ENCODE measurements at regions not wholly inside any gene's neighbourhood (a gene's known extent, or its start where the extent isn't known, plus 50 kb on each side); places are given as distances from the start of the nearest gene placed in this dataset.

DNA sequence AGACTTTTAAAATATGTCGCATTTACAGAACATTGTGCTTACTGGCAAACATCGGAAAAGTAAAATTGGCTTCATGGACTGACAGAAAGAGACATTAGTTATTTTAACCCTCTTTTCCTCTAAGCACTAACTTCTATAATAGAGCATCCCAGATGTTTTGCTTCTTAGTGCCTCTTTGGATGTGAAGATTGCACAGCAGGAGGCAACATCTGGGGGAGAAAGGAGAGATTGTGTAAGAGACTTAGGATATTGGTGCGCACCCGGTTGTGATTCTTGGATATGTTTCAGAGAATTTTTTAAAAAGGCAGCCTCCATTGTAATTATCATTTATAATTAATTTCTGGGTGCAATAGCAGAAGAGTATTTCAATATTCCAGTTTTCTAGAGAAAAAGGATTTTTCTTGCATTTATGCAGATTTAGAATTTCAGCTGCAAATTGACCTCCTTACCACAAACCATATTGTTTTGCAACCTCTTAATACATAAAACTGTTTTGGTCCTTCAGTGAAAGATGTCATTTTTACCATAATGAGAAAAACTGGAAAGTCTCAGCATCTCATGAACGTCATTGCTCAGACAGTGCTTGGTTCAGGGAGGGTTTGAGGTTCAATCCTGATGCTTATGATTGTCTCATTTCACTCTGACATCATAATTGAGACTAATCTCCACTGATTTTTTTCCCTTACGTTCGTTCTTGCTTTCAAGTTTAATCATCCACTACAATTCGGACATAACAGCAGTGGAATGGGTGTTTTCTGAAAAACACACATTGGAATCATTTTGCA, 404.3 kb downstream of the ZNF521 start:
- no peaks in the 10 kb centered on the region for H3K36me3 Mint-ChIP-seq
- H3K4me3 Mint-ChIP-seq: no peak overlapping the region
- no peak overlapping the region for H3K27ac Mint-ChIP-seq
- no peaks in the 10 kb centered on the region for H3K4me1 Mint-ChIP-seq (ENCODE audit: low read depth)
- H3K9me3 Mint-ChIP-seq (ENCODE audit: low read depth): no peaks in the 10 kb centered on the region
- H3K27me3 Mint-ChIP-seq: no peaks in the 10 kb centered on the region

DNA sequence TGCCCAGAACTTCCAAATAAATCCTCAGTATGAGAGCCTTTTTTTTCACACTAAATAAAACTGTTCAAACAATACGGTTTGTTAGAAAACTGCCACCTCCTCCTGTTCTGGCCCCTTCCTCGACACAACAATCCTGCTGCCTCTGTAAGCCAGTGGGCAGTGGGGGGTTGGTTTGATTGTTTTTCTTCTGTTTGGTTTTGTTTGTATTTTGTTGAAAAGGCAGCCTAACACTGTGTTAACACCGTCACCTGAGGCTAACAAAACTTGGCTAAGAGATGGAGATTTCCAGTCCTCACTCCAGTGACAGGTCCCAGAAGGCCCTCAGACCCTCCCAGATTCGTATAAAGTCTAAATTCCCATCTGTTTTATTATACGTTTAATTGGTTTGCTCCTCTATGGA, 402.1 kb downstream of the ZNF521 start:
- no peaks in the 10 kb centered on the region for H3K9me3 Mint-ChIP-seq (ENCODE audit: low read depth)
- no peaks in the 10 kb centered on the region for H3K27me3 Mint-ChIP-seq
- H3K36me3 Mint-ChIP-seq: no peaks in the 10 kb centered on the region
- no peak overlapping the region for H3K27ac Mint-ChIP-seq
- no peaks in the 10 kb centered on the region for H3K4me1 Mint-ChIP-seq (ENCODE audit: low read depth)
- H3K4me3 Mint-ChIP-seq: no peak overlapping the region

DNA sequence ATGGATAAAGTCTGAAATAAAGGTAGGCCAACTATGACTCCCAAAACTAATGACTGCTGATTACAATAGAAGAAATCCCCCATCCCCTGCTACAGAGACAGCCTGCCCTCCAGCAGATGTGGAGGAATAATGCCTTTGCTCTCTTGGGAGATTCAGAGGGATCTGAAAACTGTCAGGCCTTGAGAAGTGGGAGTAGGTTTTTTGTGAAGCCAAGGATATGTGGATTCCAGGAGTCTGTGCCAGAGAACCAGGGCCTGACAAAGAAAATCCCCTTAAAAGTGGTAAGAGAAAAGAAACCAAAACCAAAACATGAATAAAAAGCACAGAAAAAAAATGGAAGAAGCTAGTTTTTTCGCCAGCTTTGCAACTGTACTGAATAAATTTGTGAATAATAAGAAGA, 397.6 kb downstream of the ZNF521 start:
- no peak overlapping the region for H3K4me3 Mint-ChIP-seq
- H3K4me1 Mint-ChIP-seq (ENCODE audit: low read depth): no peaks in the 10 kb centered on the region
- H3K9me3 Mint-ChIP-seq (ENCODE audit: low read depth): no peaks in the 10 kb centered on the region
- H3K27ac Mint-ChIP-seq: no peak overlapping the region
- H3K36me3 Mint-ChIP-seq: no peaks in the 10 kb centered on the region
- no peaks in the 10 kb centered on the region for H3K27me3 Mint-ChIP-seq

DNA sequence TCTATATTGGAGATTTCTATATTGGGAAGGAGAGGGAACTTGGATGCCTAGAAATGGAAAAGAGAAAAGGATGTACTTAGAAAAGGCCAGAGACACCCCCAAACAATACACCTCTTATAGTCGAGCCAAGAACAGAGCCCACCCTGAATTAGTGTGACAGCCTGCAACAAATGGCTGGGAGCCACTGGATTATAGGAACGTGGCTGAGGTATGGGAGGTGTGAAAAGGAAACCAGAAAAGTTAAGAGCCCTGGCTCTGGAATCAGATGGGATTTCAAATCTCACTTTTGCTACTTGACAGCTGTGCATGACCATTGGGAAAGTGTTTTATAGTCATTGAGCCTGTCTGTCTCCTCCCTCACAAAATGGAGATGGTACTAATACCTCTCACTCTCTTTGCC, 394.0 kb downstream of the ZNF521 start:
- Mint-ChIP-seq H3K27me3 (peaks cover 2% of the 10 kb centered on the region), H3K27ac (no peak overlapping the region), H3K36me3 (no peaks in the 10 kb centered on the region), H3K9me3 (ENCODE audit: low read depth) (no peaks in the 10 kb centered on the region), H3K4me3 (no peak overlapping the region), H3K4me1 (ENCODE audit: low read depth) (no peaks in the 10 kb centered on the region)

DNA sequence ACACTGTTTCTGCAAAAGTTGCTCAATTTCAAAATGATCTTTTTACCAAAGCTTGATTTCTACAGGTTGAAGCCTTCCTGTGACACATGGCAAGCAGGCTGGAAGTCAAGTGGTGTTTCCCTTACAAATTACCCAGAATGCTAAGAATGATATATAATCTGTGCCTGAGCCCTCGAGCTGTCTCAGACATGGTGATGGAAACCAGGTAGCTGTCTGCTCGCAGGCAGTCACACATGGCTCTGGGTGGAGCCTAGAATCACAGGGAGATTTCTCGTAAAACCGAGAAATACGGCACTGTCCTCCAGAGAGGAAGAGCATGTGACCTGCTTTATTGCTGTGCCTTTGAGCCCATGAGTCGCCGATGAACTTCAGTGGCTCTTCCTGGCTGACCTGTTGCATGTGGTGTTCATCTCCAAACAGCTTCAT, 392.9 kb downstream of the ZNF521 start:
- Mint-ChIP-seq H3K27me3 (peaks cover 2% of the 10 kb centered on the region), H3K4me1 (ENCODE audit: low read depth) (no peaks in the 10 kb centered on the region), H3K27ac (no peak overlapping the region), H3K36me3 (no peaks in the 10 kb centered on the region), H3K4me3 (no peak overlapping the region), H3K9me3 (ENCODE audit: low read depth) (no peaks in the 10 kb centered on the region)

DNA sequence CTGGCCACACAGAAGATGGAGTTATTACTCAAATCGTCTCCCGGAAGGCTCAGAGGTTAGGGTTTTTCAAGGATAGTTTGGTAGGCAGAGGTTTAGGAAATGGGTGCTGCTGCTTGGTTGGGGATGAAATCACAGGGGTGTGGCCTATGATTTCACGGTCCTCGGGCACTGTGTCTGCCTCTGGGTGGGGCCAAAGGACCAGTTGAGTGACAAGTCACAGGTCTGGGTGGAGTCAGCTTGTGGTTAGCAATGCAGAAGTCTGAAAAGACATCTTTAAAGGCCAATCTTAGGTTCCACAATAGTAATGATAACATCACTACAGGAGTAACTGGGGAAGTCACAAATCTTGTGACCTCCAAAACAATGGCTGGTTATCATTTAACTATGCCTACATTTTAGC, 387.8 kb downstream of the ZNF521 start:
- peaks cover 2% of the 10 kb centered on the region for H3K27me3 Mint-ChIP-seq
- no peak overlapping the region for H3K4me3 Mint-ChIP-seq
- H3K4me1 Mint-ChIP-seq (ENCODE audit: low read depth): no peaks in the 10 kb centered on the region
- no peak overlapping the region for H3K27ac Mint-ChIP-seq
- H3K9me3 Mint-ChIP-seq (ENCODE audit: low read depth): no peaks in the 10 kb centered on the region
- H3K36me3 Mint-ChIP-seq: no peaks in the 10 kb centered on the region

DNA sequence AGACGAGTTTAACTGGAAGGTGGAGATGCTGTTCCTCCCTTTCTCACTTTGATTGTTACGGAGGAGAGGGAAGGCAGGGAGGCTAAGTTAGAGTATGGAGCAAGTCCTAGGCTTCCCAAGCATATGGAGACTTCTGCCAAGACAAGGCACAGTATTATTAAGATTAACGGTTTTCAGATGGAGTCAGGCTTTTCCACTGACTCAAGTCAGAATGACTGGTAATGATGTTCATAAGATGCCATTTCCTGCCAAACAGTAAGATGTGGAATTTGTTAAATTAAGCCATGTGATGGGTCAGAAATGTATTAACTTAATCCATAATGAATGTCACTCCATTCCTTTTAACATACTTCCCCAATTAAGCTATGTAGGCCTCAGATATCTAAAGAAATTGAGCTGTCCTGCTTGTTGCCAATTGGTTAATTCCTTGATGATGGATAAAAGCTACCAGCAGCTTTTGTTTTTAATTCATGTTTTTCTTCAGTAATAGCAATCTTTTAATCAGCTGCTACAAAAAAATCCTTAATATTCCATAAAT, 383.7 kb downstream of the ZNF521 start:
- Mint-ChIP-seq H3K4me3 (no peak overlapping the region), H3K9me3 (ENCODE audit: low read depth) (no peaks in the 10 kb centered on the region), H3K27me3 (no peaks in the 10 kb centered on the region), H3K27ac (no peak overlapping the region), H3K4me1 (ENCODE audit: low read depth) (no peaks in the 10 kb centered on the region), H3K36me3 (no peaks in the 10 kb centered on the region)

DNA sequence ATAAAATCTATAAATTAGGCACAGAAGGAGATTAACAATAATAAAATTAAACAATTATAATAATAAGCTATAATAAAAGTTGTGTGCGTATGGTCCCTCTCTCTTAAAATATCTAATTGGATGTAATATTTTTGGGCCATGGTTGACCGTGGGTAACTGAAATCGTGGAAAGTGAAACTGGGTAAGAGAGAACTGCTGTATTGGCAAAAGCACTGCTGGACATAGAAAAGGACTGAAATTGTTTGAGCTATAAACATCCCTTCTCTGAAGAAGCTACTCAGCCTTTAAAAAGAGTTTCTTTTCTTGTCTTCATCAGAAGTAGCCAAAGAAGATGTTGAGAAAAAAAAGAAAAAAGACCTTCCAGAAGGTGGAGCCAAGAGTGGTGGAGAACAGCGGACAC, 379.4 kb downstream of the ZNF521 start:
- Mint-ChIP-seq H3K4me3 (no peak overlapping the region), H3K36me3 (no peaks in the 10 kb centered on the region), H3K9me3 (ENCODE audit: low read depth) (no peaks in the 10 kb centered on the region), H3K27me3 (no peaks in the 10 kb centered on the region), H3K4me1 (ENCODE audit: low read depth) (no peaks in the 10 kb centered on the region), H3K27ac (no peak overlapping the region)

DNA sequence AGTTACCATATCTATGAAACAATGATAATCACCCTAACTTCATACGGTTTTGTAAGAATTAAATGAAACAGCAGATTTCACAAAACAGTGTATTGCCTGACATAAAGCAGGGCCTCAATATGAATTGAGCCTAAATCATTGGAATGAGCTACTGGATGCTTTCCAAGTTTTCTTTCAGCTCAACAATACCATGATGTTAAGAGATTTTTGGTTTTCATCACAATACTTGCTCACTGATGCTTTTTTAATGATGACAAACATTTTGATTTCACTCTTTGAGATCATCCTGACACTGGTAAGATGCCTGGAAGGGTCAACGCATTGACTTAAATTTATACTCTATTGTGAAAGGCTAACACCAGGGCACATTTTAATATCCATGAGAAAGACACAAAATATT, 377.5 kb downstream of the ZNF521 start:
- Mint-ChIP-seq H3K27me3 (no peaks in the 10 kb centered on the region), H3K4me1 (ENCODE audit: low read depth) (no peaks in the 10 kb centered on the region), H3K27ac (no peak overlapping the region), H3K9me3 (ENCODE audit: low read depth) (no peaks in the 10 kb centered on the region), H3K4me3 (no peak overlapping the region), H3K36me3 (no peaks in the 10 kb centered on the region)

DNA sequence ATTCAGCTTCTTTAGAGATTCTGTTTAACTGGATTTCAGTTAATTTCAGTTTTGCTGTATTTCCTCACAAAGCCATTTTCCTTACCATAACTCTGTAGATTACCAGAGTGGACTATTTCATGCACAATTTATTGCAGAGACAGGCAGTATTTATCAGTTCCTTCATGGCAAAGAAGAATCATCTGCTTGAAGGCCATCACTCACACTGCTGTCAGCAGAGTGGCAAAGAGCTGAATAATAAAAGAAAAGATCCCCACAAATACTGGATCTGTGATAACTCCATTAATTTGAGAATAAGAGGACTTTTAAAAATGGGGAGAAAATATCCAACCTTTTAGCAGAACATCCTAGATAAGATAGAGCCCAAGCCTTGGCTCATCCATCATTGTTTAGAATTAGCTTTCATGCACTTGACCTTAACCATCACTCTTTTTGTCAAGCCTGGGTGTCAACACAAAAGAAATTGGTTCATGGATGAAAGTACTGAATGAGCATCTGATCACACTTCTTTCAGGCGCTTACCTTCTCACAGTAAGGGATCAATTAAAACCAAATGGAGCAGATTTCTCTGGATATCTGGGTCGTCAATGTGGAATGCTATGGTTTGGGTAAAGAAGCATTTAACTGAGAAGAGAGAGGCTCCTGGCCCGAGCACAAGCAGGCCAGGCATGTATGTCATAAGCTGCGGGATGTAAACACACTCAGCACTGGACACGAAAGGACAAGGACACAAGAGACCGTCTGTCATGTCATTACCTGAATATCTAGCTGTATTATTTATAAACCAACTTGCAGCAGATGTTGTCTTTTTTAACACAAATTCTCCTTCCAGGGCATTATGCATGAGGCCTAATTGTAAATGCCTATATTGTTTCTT, 376.2 kb downstream of the ZNF521 start:
- H3K27me3 Mint-ChIP-seq: no peaks in the 10 kb centered on the region
- H3K27ac Mint-ChIP-seq: no peak overlapping the region
- H3K4me3 Mint-ChIP-seq: no peak overlapping the region
- no peaks in the 10 kb centered on the region for H3K9me3 Mint-ChIP-seq (ENCODE audit: low read depth)
- H3K4me1 Mint-ChIP-seq (ENCODE audit: low read depth): no peaks in the 10 kb centered on the region
- no peaks in the 10 kb centered on the region for H3K36me3 Mint-ChIP-seq

DNA sequence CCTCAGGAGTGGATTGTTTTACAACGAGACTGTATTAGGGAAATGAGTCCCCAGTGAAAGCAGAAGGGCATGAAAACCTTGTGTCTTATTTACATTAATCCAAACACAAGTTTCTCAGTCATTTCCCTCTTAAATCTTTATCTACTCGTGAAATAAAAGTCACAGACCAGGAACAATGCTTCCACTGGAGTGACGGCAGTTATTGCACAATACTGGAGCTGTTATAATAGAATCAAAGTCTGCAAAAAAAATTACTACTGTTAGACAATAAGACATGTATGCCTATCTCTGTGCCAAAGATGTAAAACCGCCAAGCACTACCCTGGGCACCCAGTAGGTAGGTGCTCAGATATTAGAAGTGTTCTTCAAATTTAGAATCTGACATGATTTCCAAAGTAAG, 375.5 kb downstream of the ZNF521 start:
- H3K27ac Mint-ChIP-seq: no peak overlapping the region

DNA sequence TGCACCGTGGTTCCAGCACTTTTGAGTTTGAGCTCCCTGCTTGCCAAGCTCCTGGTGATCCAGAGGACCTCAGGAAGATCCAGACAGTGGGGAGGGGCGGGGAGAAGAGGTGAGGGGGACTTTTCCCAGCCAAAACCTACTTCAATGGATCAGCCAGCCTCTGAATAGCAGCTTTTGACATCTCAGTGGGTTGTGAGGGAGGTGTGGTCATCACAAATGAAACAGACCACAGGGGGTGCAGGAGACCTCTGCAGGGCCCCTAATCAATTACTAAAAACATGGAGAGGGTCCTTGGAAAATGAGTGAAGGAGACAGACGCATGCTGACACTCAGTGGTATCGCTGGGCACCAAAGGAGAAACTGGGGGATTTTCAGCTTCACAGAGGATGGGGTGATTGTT, 372.7 kb downstream of the ZNF521 start:
- Mint-ChIP-seq H3K27me3 (no peaks in the 10 kb centered on the region), H3K4me3 (no peak overlapping the region), H3K36me3 (no peaks in the 10 kb centered on the region), H3K4me1 (ENCODE audit: low read depth) (no peaks in the 10 kb centered on the region), H3K27ac (no peak overlapping the region), H3K9me3 (ENCODE audit: low read depth) (no peaks in the 10 kb centered on the region)

More for the DNA sequence above, 375.5 kb downstream of the ZNF521 start:
- H3K36me3 Mint-ChIP-seq: no peaks in the 10 kb centered on the region
- H3K4me3 Mint-ChIP-seq: no peak overlapping the region
- no peaks in the 10 kb centered on the region for H3K9me3 Mint-ChIP-seq (ENCODE audit: low read depth)
- no peaks in the 10 kb centered on the region for H3K4me1 Mint-ChIP-seq (ENCODE audit: low read depth)
- no peaks in the 10 kb centered on the region for H3K27me3 Mint-ChIP-seq

DNA sequence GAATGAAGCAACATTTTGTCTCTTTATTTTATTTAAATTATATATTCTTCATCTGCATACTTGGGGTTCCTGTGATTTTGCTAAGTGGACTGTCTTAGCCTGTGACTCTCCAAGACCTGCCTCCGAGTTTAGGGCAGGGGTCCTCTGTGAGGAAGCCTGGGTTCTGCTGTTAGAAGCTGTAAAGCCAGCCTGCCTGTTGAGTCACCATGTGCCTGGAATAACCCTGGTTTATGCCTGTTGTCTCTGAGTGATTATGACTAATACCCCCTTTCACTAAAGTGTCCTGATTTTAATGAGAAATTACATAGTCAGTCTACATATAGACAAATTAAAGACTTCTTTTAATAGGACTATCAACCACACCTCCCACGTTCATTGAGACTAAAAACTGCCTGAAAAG, 369.1 kb downstream of the ZNF521 start:
- H3K36me3 Mint-ChIP-seq: no peaks in the 10 kb centered on the region
- no peak overlapping the region for H3K4me3 Mint-ChIP-seq
- H3K9me3 Mint-ChIP-seq (ENCODE audit: low read depth): no peaks in the 10 kb centered on the region
- no peaks in the 10 kb centered on the region for H3K4me1 Mint-ChIP-seq (ENCODE audit: low read depth)
- peaks cover 1% of the 10 kb centered on the region for H3K27me3 Mint-ChIP-seq
- no peak overlapping the region for H3K27ac Mint-ChIP-seq

DNA sequence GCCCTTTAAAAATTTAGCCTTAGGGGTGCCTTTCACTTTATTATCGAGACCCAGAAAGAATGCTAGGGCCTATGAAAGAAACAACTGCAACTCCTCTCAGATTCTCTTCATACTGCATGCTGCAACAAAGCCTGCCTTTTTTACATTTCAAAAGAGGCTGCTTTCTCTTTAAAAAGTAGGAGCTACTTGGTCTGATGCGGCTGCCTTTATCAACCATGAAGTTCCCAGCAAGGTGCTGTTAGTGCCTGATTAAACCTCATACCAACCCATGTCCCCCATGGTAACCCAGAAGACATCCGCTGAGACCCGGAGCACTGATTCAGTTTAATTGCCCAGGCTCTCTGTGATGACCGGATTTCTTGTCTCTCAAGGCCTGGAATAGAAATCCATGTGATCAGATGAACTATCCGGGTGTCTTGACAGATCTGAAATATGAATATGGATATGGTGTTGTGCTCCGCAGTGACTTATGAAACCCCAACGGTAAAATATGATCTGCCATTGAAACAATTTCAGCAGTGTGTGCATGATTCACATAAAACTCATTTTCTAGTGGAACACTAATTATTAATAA, 368.3 kb downstream of the ZNF521 start:
- no peak overlapping the region for H3K4me3 Mint-ChIP-seq
- no peak overlapping the region for H3K27ac Mint-ChIP-seq
- no peaks in the 10 kb centered on the region for H3K36me3 Mint-ChIP-seq
- peaks cover 3% of the 10 kb centered on the region for H3K27me3 Mint-ChIP-seq
- no peaks in the 10 kb centered on the region for H3K9me3 Mint-ChIP-seq (ENCODE audit: low read depth)
- H3K4me1 Mint-ChIP-seq (ENCODE audit: low read depth): no peaks in the 10 kb centered on the region

DNA sequence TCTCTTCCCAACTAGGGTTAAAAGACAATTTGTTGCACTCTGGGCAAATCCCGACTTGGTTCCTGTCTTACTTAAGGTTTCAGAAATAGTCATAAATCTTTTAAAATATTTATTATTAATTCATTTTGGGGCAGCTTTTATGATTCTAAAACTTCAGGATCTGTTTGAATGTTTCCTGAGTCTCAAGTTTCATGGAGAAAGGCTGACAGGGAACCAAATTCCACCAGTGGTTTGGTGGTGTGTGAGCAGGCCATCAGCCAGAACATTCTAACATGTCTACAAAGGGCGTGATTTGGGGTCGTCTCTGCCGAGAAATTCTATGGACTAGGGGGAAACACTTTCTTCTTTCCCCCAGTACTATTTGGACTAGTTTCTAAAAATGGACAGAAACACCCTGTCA, 366.4 kb downstream of the ZNF521 start:
- H3K4me1 Mint-ChIP-seq (ENCODE audit: low read depth): no peaks in the 10 kb centered on the region
- peaks cover 3% of the 10 kb centered on the region for H3K27me3 Mint-ChIP-seq
- no peak overlapping the region for H3K4me3 Mint-ChIP-seq
- no peaks in the 10 kb centered on the region for H3K36me3 Mint-ChIP-seq
- no peaks in the 10 kb centered on the region for H3K9me3 Mint-ChIP-seq (ENCODE audit: low read depth)
- no peak overlapping the region for H3K27ac Mint-ChIP-seq
